ENCODE measurements at regions not wholly inside any gene's neighbourhood (a gene's known extent, or its start where the extent isn't known, plus 50 kb on each side); places are given as distances from the start of the nearest gene placed in this dataset.

DNA sequence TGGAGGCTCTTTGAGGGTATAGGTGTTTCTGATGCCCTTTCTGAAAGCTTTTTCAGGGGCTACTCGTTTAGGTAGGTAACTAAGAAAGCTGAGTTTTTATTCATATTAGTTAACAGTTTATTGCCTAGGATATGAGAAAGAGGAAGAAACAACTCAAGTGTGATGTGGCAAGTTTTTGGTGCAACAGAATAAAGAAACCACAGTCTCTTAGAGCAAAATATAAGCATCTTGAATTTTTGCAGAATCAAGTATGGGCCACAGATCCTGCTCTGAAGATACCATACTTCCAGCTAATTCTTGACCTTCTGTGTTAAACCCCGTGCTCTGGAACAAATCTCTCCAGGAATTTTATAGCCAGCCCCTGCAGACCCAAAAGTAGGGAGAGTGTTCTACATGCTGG lies 147.7 kb upstream of the SLC1A4 start:
- no peak for TF ChIP-seq CTCF (tag by site-specific recombination; IDR thresholded peaks at IDR 0.05)
- no peak for TF ChIP-seq ZFP3 (tag by site-specific recombination; IDR thresholded peaks at IDR 0.05; ENCODE audit: low read depth)
- TF ChIP-seq ZNF664 (tag by site-specific recombination; IDR thresholded peaks at IDR 0.05), result no peak
- TF ChIP-seq MYNN (tag by site-specific recombination; IDR thresholded peaks at IDR 0.05; ENCODE audit: borderline replicate concordance), result no peak
- TF ChIP-seq ZNF677 (tag by site-specific recombination; IDR thresholded peaks at IDR 0.05), result no peak
- TF ChIP-seq ZNF701 (tag by site-specific recombination; IDR thresholded peaks at IDR 0.05), result no peak
- TF ChIP-seq REST (tag by site-specific recombination; IDR thresholded peaks at IDR 0.05), result no peak
- TF ChIP-seq ZNF18 (tag by site-specific recombination; IDR thresholded peaks at IDR 0.05), result no peak
- TF ChIP-seq ZIC2 (tag by site-specific recombination; IDR thresholded peaks at IDR 0.05), result no peak
- TF ChIP-seq ZNF274 (IDR thresholded peaks at IDR 0.05; ENCODE audit: low read length), result no peak
- TF ChIP-seq ZNF274 (tag by site-specific recombination; IDR thresholded peaks at IDR 0.05; ENCODE audit: borderline replicate concordance), result no peak
- no peak for TF ChIP-seq ZNF324 (tag by site-specific recombination; IDR thresholded peaks at IDR 0.05)
- no peak for TF ChIP-seq ZBTB20 (tag by site-specific recombination; IDR thresholded peaks at IDR 0.05)

Data from HEK293 (cell line).